Transverse colon (tissue), 4 donors: ENCODE measurements at regions not wholly inside any gene's neighbourhood (a gene's known extent, or its start where the extent isn't known, plus 50 kb on each side); places are given as distances from the start of the nearest gene placed in this dataset.

Source experiments
- DNase-seq: peaks from one replicate; pipeline ENCODE4 v3.0.0-alpha.2; 2019
- H3K27ac ChIP-seq, 4 donors: fragments of 200-600 bp; sonication (generic); 2 replicates each; pipeline ENCODE4 v1.5.1; 2016 to 2018; ENCODE audit warnings: inconsistent platforms in 4 of 4
- H3K27me3 ChIP-seq: fragments of 200-600 bp; sonication (generic); 2 replicates; pipeline ENCODE4 v1.5.1; 2017; ENCODE audit warnings: inconsistent platforms
- H3K36me3 ChIP-seq, 4 donors: fragments of 200-600 bp; sonication (generic); 2 replicates each; pipeline ENCODE4 v1.5.1; 2017 to 2019; ENCODE audit warnings: inconsistent platforms in 4 of 4
- H3K4me1 ChIP-seq, 4 donors: fragments of 200-600 bp; sonication (generic); 2 replicates each; pipeline ENCODE4 v1.5.1; 2017 to 2020; ENCODE audit warnings: inconsistent platforms in 4 of 4
- H3K4me3 ChIP-seq, 4 donors: fragments of 200-600 bp; sonication (generic); 1 replicate in 1 of 4; 2 replicates in 3 of 4; pipeline versions ENCODE4 v1.5.1 to v1.6.1; 2017 to 2019; ENCODE audit warnings: inconsistent platforms in 4 of 4
- H3K9me3 ChIP-seq, 2 donors: fragments of 200-600 bp; sonication (generic); 2 replicates each; pipeline ENCODE4 v1.5.1; 2017 to 2019; ENCODE audit warnings: inconsistent platforms in 2 of 2
- CTCF ChIP-seq, 5 experiments: fragments of 200-600 bp in 3 of 5; fragments of 450-650 bp in 2 of 5; sonication (generic) in 3 of 5; IDR thresholded peaks; 1 replicate in 2 of 5; 2 replicates in 3 of 5; pipeline ENCODE4 v1.5.1; 2016 to 2017; ENCODE audit warnings: antibody characterized with exemption in 5 of 5, inconsistent platforms in 3 of 5, mild to moderate bottlenecking in 2 of 5, moderate library complexity in 1 of 5
- EP300 ChIP-seq: sonication (generic); formaldehyde crosslinking; IDR thresholded peaks from one replicate; pipeline ENCODE4 v1.6.1; 2017; ENCODE audit warnings: antibody characterized with exemption, low read depth
- POLR2A ChIP-seq: fragments of 450-650 bp; IDR thresholded peaks from one replicate; pipeline ENCODE4 v1.6.1; 2016; ENCODE audit warnings: antibody characterized with exemption, mild to moderate bottlenecking, moderate library complexity
- POLR2AphosphoS5 ChIP-seq, 3 donors: sonication (generic); formaldehyde crosslinking; IDR thresholded peaks; one replicate each; pipeline ENCODE4 v1.6.1; 2016; ENCODE audit warnings: antibody characterized with exemption in 3 of 3
- WGBS, 2 donors: methylation state at CpG; one replicate each; pipeline ENCODE4 v1.1.5; 2018; ENCODE audit warnings: low coverage in 1 of 2; 5-methylcytosine and 5-hydroxymethylcytosine counted together
- in situ Hi-C, 4 donors: fragments of 200-750 bp; cut with MboI; loops; one replicate each; pipeline versions ENCODE4 v1.15.0 to v1.15.1; 2017; ENCODE audit warnings: low sequenced_read_pairs in 3 of 4, low pct_ligation_motif_present in 1 of 4, low pct_unique_long_range_greater_than_20kb in 1 of 4
- intact Hi-C: fragments of 100-400 bp; cut with DNase I; formaldehyde crosslinking; loops from one replicate; pipeline ENCODE4 v1.15.1; 2023; ENCODE audit warnings: low total_unique reads

- no peak overlapping the region for H3K27ac ChIP-seq
- 79 to 88% methylated on average over 3 to 7 of the region's 7 CpGs for WGBS, 2 donors
- TF ChIP-seq POLR2AphosphoS5 (IDR thresholded peaks at IDR 0.05) (no peak), EP300 (no peak), POLR2A (no peak), CTCF (IDR thresholded peaks at IDR 0.05) (no peak)
These were observed 86.5 kb downstream of the PTGR3 start for GRCh38 chr18:75122334-75122958.

GRCh38 chr18:75121266-75121665 is 87.7 kb downstream of the PTGR3 start:
- WGBS, 2 donors: 67 to 82% methylated on average over 1 to 3 of the region's 3 CpGs
- TF ChIP-seq EP300 (no peak), CTCF (IDR thresholded peaks at IDR 0.05) (no peak), POLR2A (no peak), POLR2AphosphoS5 (IDR thresholded peaks at IDR 0.05) (no peak)

More at GRCh38 chr18:75122334-75122958, 86.5 kb downstream of the PTGR3 start:
- Histone ChIP-seq H3K36me3 (no peaks in the 10 kb centered on the region), H3K4me1 (peaks cover 0 to 3% (median 1%) of the 10 kb centered on the region in 4 donors), H3K27me3 (no peaks in the 10 kb centered on the region), H3K4me3 (no peak overlapping the region), H3K9me3 (no peaks in the 10 kb centered on the region)
- in situ Hi-C loops: no loop called here
- DNase-seq: no peak
- intact Hi-C loops: no loop called here

GRCh38 chr18:75120521-75120920 is 88.4 kb downstream of the PTGR3 start:
- 81% methylated on average over 13 of the region's 13 CpGs; no CpG with 5 or more reads in 1 of the 2 donors for WGBS, 2 donors
- H3K4me3 ChIP-seq: no peak overlapping the region
- intact Hi-C loops: no loop called here
- H3K4me1 ChIP-seq: no peaks in the 10 kb centered on the region
- TF ChIP-seq POLR2A (no peak), CTCF (IDR thresholded peaks at IDR 0.05) (no peak), POLR2AphosphoS5 (IDR thresholded peaks at IDR 0.05) (no peak), EP300 (no peak)
- H3K27ac ChIP-seq: no peak overlapping the region
- H3K27me3 ChIP-seq: no peaks in the 10 kb centered on the region
- DNase-seq: no peak
- no peaks in the 10 kb centered on the region for H3K36me3 ChIP-seq
- in situ Hi-C loops: no loop called here
- H3K9me3 ChIP-seq: no peaks in the 10 kb centered on the region

More at GRCh38 chr18:75121266-75121665, 87.7 kb downstream of the PTGR3 start:
- no peaks in the 10 kb centered on the region for H3K27me3 ChIP-seq
- H3K4me3 ChIP-seq: no peak overlapping the region
- no peaks in the 10 kb centered on the region for H3K4me1 ChIP-seq
- H3K9me3 ChIP-seq: no peaks in the 10 kb centered on the region
- no peak for DNase-seq
- H3K36me3 ChIP-seq: no peaks in the 10 kb centered on the region
- no peak overlapping the region for H3K27ac ChIP-seq
- in situ Hi-C loops: no loop called here
- intact Hi-C loops: no loop called here

- in situ Hi-C loops (no loop called here), intact Hi-C loops (no loop called here)
- H3K36me3 ChIP-seq: no peaks in the 10 kb centered on the region
- H3K4me3 ChIP-seq: no peak overlapping the region
- H3K27me3 ChIP-seq: no peaks in the 10 kb centered on the region
- no peaks in the 10 kb centered on the region for H3K9me3 ChIP-seq
- no peak overlapping the region for H3K27ac ChIP-seq
- H3K4me1 ChIP-seq: no peaks in the 10 kb centered on the region
- no peak for TF ChIP-seq POLR2A
- TF ChIP-seq EP300: no peak
- TF ChIP-seq CTCF (IDR thresholded peaks at IDR 0.05): no peak
- TF ChIP-seq POLR2AphosphoS5 (IDR thresholded peaks at IDR 0.05): no peak
- DNase-seq: no peak
- 89% methylated on average over 5 of the region's 5 CpGs; no CpG with 5 or more reads in 1 of the 2 donors for WGBS, 2 donors
These were observed 92.1 kb downstream of the PTGR3 start for GRCh38 chr18:75116809-75117208.
